ENCODE measurements at regions not wholly inside any gene's neighbourhood (a gene's known extent, or its start where the extent isn't known, plus 50 kb on each side); places are given as distances from the start of the nearest gene placed in this dataset.

DNA sequence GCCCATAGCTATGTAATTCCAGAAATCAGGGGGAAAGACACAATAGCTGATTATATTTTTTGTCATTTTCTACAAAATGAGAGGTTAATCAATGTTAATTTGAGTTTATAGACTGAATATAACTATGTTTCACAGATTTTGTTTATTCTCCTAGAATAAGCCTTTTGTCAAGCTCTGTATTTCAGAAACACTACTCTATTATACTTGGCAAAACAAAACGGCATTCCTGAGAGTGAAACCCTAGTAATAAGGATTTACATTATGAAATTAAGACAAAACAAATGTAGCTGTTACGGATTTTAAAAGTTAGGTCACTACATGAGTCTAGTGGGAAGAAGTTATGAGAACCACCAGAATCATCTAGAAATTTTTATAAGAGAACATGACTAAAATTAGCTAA, 334.2 kb downstream of the KLF12 start:
- no peak for DNase-seq (ENCODE audit: low spot score)

DNA sequence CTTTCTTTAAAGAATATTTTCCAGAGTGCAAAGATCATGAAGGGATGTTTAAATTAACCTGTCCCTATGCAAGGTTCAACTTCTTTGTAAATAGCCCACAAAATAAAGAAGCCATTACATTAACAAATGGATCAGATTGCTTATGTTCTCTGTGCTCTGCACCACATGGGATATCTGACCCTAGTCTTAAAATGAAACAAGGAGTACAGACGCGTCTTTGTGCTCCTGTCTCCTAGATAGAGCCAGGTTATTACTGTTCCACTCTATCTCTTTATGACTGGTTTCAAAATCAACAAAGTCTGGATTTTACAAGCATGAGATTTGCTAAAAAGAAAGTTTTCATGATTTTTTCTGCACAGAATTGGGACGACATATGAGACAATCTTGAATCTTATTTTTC, 339.4 kb downstream of the KLF12 start:
- no peak for DNase-seq (ENCODE audit: low spot score)

DNA sequence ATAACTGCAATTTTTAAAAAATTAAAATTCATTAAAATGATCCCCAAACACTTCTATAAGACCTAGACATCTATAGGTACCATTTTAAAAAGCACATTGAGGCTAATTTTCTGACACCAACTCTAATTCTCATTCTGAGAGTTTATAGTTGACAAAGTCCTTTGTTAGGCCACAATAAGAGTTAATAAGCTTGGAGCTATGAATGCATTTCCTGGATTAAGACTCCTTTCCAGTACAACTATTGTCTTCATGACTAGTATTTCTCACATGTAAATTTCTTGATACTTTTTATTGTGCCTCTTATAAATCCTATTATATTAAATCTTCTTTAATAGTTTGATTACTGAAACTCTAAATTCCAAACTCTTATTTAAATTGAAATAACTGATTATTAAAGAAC, 340.8 kb downstream of the KLF12 start:
- DNase-seq (ENCODE audit: low spot score), result no peak

DNA sequence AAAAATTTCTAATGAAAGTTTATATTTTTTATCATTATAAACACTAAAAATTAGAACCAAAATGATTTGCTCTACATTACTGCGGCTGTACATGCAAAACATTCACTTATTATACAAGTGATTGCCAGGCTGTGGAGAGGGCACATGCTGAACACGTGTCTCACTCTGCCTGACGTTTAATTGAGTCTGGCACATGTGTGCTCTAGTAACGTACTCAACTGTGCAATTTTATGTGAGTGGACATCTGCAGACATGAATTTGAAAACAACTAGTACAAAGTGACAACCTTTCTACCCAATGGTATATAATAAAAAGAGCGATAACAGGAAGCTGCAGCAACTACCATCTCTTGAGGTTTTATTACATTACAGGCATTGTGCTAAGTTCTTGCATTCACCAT, 341.4 kb downstream of the KLF12 start:
- no peak for DNase-seq (ENCODE audit: low spot score)

GRCh38 chr13:73782450-73783449, 351.5 kb downstream of the KLF12 start:
- no peak for DNase-seq (ENCODE audit: low spot score)

- DNase-seq (ENCODE audit: low spot score), result no peak
These were observed 352.8 kb downstream of the KLF12 start for GRCh38 chr13:73781384-73781783.

DNA sequence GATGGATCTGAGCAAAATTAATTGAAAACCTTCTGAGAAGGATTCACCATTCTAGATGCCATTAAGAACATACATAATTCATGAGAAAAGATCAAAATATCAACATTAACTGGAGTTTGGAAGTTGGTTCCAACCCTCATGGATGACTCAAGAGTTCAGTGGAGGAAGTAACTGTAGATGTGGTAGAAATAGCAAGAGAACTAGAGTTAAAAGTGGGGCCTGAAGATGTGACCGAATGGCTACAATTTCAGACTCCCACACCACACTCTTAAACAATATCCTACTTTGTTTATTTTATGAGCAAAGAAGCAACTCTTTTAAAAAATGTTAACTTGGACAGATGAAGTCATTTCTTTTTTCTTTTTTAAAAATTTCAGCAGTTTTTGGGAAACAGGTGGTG, 354.3 kb downstream of the KLF12 start:
- DNase-seq (ENCODE audit: low spot score), result no peak

DNA sequence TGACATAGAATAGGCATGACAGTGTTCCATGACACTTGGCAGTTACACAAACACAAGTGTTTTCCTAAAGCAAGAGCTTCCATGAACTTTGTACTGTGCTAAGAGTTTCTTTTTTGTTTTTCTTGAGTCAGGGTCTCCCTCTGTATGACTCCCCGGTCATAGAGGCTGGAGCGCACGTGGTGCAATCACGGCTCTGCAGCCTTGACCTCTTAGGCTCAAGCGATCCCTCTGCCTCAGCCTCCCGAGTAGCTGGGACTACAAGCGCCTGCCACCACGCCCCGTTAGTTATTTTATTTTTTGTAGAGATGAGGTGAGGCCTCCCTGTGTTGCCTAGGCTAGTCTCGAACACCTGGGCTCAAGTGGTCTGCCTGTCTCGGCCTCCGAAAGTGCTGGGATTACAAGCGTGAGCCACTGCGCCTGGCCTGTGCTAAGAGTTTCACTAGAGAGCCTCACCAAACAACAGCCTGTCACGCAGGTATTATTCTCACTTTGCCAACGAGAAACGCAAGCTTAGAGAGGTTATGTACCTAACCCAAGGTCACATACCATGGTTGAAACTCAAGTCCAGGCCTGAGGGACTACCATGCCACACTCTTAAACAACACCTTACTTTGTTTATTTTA, 355.9 kb downstream of the KLF12 start:
- no peak for DNase-seq (ENCODE audit: low spot score)

DNA sequence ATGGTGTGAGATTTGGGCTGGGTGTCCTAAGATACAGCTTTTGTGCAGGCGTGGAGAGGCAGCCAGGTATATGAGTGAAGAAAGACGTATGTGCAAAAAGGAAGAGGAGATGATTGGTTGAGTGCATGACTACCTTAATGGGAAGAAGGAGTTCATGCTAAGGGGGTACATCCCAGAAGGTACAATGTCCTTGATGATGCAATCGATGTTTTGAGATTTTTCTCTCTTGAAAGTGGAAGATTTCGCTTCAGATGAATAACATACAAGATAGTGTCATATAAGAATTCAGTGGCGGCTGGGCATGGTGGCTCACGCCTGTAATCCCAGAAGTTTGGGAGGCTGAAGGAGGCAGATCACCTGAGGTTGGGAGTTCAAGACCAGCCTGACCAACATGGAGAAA, 357.1 kb downstream of the KLF12 start:
- no peak for DNase-seq (ENCODE audit: low spot score)

DNA sequence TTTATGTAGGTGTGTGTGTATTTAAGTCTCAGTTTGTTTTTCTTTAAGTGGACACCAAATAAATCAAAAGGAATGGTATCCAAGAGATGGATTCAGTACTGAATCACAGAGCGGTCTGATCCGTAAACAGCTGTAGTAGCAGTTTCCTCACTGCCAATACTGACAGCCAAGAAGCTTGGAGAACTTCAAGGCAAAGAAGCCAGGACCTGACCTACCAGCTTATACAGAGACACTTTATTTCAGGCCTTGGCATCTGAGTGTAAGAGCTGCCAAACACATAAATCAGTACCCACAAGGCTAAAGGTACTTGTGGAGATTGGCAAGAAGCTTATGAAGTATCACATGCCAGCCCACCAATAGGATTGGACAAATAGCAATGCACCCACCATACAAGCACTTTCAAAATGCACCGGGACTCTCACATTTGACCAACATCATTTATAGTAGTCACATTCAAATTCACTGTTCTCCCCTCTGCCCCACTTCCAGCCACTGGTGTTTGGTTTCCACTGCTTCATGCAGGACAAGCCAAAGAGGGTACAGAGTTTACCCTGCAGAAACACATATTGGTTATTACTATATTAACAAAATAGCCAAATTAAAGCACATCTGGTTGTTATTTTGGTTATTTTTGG, 357.9 kb downstream of the KLF12 start:
- DNase-seq (ENCODE audit: low spot score), result no peak

- DNase-seq (ENCODE audit: low spot score), result no peak
These were observed 361.0 kb downstream of the KLF12 start for GRCh38 chr13:73773168-73773549.

DNA sequence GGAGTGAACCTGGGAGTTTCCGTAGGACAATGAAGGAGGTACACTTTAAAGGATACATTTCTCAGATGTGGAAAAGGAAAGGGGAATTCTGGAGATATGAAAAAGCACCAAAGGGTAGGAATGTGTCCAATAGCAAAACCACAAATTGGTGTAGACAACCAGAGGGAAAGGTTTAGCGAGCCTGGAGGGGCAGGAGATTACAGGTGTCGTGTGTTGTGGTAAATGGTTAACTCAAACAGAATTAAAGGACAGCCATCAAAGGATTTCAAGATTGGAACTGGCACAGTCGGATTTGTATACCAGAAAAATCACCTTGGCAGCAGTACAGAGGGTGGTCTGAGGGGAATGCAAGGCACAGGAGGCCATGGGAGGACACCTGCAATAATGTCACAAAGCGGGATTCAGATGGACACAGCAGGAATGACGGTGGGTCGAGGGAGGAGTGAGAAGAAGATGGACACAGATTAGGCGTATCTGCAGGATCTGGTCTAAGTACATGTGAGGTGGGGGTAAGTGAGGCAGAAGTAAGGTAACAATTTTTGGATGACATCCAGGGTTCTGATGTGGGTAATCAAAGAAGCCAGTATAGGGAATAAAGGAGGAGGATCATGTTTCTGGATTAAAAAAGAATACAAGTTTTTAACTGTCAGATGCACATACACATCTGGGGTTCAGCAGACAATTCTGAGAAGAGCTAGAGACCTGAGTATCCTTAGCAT, 361.6 kb downstream of the KLF12 start:
- no peak for DNase-seq (ENCODE audit: low spot score)

DNA sequence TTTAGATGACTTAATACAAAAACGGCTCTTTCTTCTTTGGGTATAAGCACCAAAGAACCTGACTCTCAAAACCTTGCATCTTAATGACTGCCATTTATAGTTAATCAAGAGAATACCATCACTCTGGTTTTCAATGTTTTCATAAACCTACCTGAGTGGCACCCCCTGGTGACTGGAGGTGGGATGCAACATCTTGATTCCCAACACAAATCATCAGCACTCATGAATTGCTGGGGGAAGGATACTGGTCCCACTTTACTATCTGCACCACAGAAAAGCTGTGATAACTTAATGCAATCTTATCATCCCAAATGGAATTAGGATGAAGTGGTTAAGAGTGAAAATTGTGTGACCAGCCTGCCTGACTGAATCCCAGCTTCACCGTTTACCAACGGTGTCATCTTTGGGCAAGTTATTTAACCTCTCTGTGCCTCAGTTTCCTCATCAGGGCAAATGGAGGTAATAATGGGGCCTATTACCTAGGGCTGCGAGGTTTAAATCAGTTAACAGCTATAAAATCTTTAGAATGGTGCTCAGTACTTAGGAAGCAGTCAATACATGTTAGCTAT, 366.4 kb downstream of the KLF12 start:
- no peak for DNase-seq (ENCODE audit: low spot score)

- no peak for DNase-seq (ENCODE audit: low spot score)
These were observed 366.9 kb downstream of the KLF12 start for GRCh38 chr13:73767191-73767741.

DNA sequence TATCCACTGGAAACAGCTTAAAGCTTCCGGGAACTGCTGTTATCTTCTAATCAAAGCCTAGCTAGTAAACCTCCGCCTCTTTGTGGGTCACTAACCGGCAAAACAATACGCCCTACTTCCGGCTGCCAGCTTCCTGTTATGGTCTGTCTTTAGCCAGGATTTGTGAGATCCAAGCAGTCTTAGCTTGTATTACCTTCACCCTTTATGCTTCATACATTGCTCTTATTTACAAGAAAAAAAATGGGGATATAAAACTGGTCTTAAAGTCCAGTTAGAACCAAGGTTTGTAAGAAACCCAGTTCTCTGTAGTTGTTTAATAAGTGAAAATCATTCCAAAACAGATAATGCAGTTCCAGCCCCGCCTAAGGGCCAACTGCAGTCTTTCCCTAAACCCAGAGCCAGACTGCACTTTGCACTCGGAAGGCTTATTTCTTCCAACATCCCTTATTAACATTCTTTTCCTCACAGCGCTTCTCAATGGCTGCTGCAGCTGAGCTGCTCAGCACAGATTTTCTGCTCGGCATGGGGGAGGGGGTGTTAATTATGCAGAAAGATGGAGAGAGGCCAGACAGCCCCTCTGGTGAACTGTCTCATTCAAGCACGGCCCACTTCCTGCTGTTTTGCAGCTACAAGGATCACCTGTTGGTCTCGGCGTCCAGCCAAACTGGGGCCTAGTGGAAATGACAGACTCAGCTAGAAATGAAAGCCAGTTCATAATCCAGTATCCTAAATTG, 368.4 kb downstream of the KLF12 start:
- peak; percentile 39 for DNase-seq (ENCODE audit: low spot score)

- no peak for DNase-seq (ENCODE audit: low spot score)
These were observed 374.8 kb downstream of the KLF12 start for GRCh38 chr13:73759434-73759833.

- DNase-seq (ENCODE audit: low spot score), result no peak
These were observed 376.5 kb downstream of the KLF12 start for GRCh38 chr13:73757481-73758233.

- DNase-seq (ENCODE audit: low spot score), result peak; percentile 49
These were observed 379.4 kb downstream of the KLF12 start for GRCh38 chr13:73754727-73755292.

- no peak for DNase-seq (ENCODE audit: low spot score)
These were observed 380.0 kb downstream of the KLF12 start for GRCh38 chr13:73754241-73754640.

GRCh38 chr13:73751290-73751689, 382.9 kb downstream of the KLF12 start:
- no peak for DNase-seq (ENCODE audit: low spot score)

All from AG20443 (cell line).